ENCODE measurements at regions not wholly inside any gene's neighbourhood (a gene's known extent, or its start where the extent isn't known, plus 50 kb on each side); places are given as distances from the start of the nearest gene placed in this dataset.

GRCh38 chr16:64531401-64531800 is 590.5 kb downstream of the CDH11 start:
- Histone ChIP-seq H3K27ac (ENCODE audit: low read depth, low read length) (no peak overlapping the region), H3K27me3 (ENCODE audit: insufficient read depth, low read length) (no peaks in the 10 kb centered on the region), H3K4me1 (ENCODE audit: control insufficient read depth, insufficient read depth, low read length, unreplicated experiment) (no peaks in the 10 kb centered on the region), H2AFZ (ENCODE audit: low read length, unreplicated experiment) (no peak overlapping the region), H3K79me2 (ENCODE audit: control insufficient read depth, insufficient read depth, low read length, unreplicated experiment) (no peaks in the 10 kb centered on the region), H3K4me3 (ENCODE audit: low read depth, low read length) (no peak overlapping the region), H3K36me3 (ENCODE audit: insufficient read depth, low read length) (no peaks in the 10 kb centered on the region)

GRCh38 chr16:64522548-64522947 is 599.3 kb downstream of the CDH11 start:
- Histone ChIP-seq H3K27ac (ENCODE audit: low read depth, low read length) (no peak overlapping the region), H3K4me3 (ENCODE audit: low read depth, low read length) (no peak overlapping the region), H3K79me2 (ENCODE audit: control insufficient read depth, insufficient read depth, low read length, unreplicated experiment) (no peaks in the 10 kb centered on the region), H2AFZ (ENCODE audit: low read length, unreplicated experiment) (no peak overlapping the region), H3K36me3 (ENCODE audit: insufficient read depth, low read length) (no peaks in the 10 kb centered on the region), H3K27me3 (ENCODE audit: insufficient read depth, low read length) (no peaks in the 10 kb centered on the region), H3K4me1 (ENCODE audit: control insufficient read depth, insufficient read depth, low read length, unreplicated experiment) (no peaks in the 10 kb centered on the region)

- no peaks in the 10 kb centered on the region for H3K27me3 ChIP-seq (ENCODE audit: insufficient read depth, low read length)
- H3K27ac ChIP-seq (ENCODE audit: low read depth, low read length) = no peak overlapping the region
- no peak overlapping the region for H2AFZ ChIP-seq (ENCODE audit: low read length, unreplicated experiment)
- no peaks in the 10 kb centered on the region for H3K79me2 ChIP-seq (ENCODE audit: control insufficient read depth, insufficient read depth, low read length, unreplicated experiment)
- no peaks in the 10 kb centered on the region for H3K36me3 ChIP-seq (ENCODE audit: insufficient read depth, low read length)
- no peak overlapping the region for H3K4me3 ChIP-seq (ENCODE audit: low read depth, low read length)
- H3K4me1 ChIP-seq (ENCODE audit: control insufficient read depth, insufficient read depth, low read length, unreplicated experiment) = no peaks in the 10 kb centered on the region
Measured at GRCh38 chr16:64513871-64514270, 608.0 kb downstream of the CDH11 start.

GRCh38 chr16:64507240-64508024 is 614.4 kb downstream of the CDH11 start:
- no peaks in the 10 kb centered on the region for H3K36me3 ChIP-seq (ENCODE audit: insufficient read depth, low read length)
- H3K4me1 ChIP-seq (ENCODE audit: control insufficient read depth, insufficient read depth, low read length, unreplicated experiment) = no peaks in the 10 kb centered on the region
- H3K27ac ChIP-seq (ENCODE audit: low read depth, low read length) = no peak overlapping the region
- H3K27me3 ChIP-seq (ENCODE audit: insufficient read depth, low read length) = no peaks in the 10 kb centered on the region
- H3K79me2 ChIP-seq (ENCODE audit: control insufficient read depth, insufficient read depth, low read length, unreplicated experiment) = no peaks in the 10 kb centered on the region
- H2AFZ ChIP-seq (ENCODE audit: low read length, unreplicated experiment) = no peak overlapping the region
- no peak overlapping the region for H3K4me3 ChIP-seq (ENCODE audit: low read depth, low read length)

GRCh38 chr16:64499211-64499610 is 622.7 kb downstream of the CDH11 start:
- Histone ChIP-seq H2AFZ (ENCODE audit: low read length, unreplicated experiment) (no peak overlapping the region), H3K27ac (ENCODE audit: low read depth, low read length) (no peak overlapping the region), H3K27me3 (ENCODE audit: insufficient read depth, low read length) (no peaks in the 10 kb centered on the region), H3K4me3 (ENCODE audit: low read depth, low read length) (no peak overlapping the region), H3K79me2 (ENCODE audit: control insufficient read depth, insufficient read depth, low read length, unreplicated experiment) (no peaks in the 10 kb centered on the region), H3K36me3 (ENCODE audit: insufficient read depth, low read length) (no peaks in the 10 kb centered on the region), H3K4me1 (ENCODE audit: control insufficient read depth, insufficient read depth, low read length, unreplicated experiment) (no peaks in the 10 kb centered on the region)

- Histone ChIP-seq H3K27ac (ENCODE audit: low read depth, low read length) (no peak overlapping the region), H3K36me3 (ENCODE audit: insufficient read depth, low read length) (no peaks in the 10 kb centered on the region), H3K4me1 (ENCODE audit: control insufficient read depth, insufficient read depth, low read length, unreplicated experiment) (no peaks in the 10 kb centered on the region), H3K4me3 (ENCODE audit: low read depth, low read length) (no peak overlapping the region), H3K27me3 (ENCODE audit: insufficient read depth, low read length) (no peaks in the 10 kb centered on the region), H3K79me2 (ENCODE audit: control insufficient read depth, insufficient read depth, low read length, unreplicated experiment) (no peaks in the 10 kb centered on the region), H2AFZ (ENCODE audit: low read length, unreplicated experiment) (no peak overlapping the region)
Measured at GRCh38 chr16:64498363-64498762, 623.5 kb downstream of the CDH11 start.

- Histone ChIP-seq H3K4me3 (ENCODE audit: low read depth, low read length) (no peak overlapping the region), H3K79me2 (ENCODE audit: control insufficient read depth, insufficient read depth, low read length, unreplicated experiment) (no peaks in the 10 kb centered on the region), H2AFZ (ENCODE audit: low read length, unreplicated experiment) (no peak overlapping the region), H3K27ac (ENCODE audit: low read depth, low read length) (no peak overlapping the region), H3K4me1 (ENCODE audit: control insufficient read depth, insufficient read depth, low read length, unreplicated experiment) (no peaks in the 10 kb centered on the region), H3K36me3 (ENCODE audit: insufficient read depth, low read length) (no peaks in the 10 kb centered on the region), H3K27me3 (ENCODE audit: insufficient read depth, low read length) (no peaks in the 10 kb centered on the region)
Measured at GRCh38 chr16:64493709-64494108, 628.2 kb downstream of the CDH11 start.

- no peak overlapping the region for H3K4me3 ChIP-seq (ENCODE audit: low read depth, low read length)
- H3K27me3 ChIP-seq (ENCODE audit: insufficient read depth, low read length) = no peaks in the 10 kb centered on the region
- no peaks in the 10 kb centered on the region for H3K4me1 ChIP-seq (ENCODE audit: control insufficient read depth, insufficient read depth, low read length, unreplicated experiment)
- no peak overlapping the region for H2AFZ ChIP-seq (ENCODE audit: low read length, unreplicated experiment)
- no peaks in the 10 kb centered on the region for H3K79me2 ChIP-seq (ENCODE audit: control insufficient read depth, insufficient read depth, low read length, unreplicated experiment)
- no peak overlapping the region for H3K27ac ChIP-seq (ENCODE audit: low read depth, low read length)
- no peaks in the 10 kb centered on the region for H3K36me3 ChIP-seq (ENCODE audit: insufficient read depth, low read length)
Measured at GRCh38 chr16:64489449-64489848, 632.4 kb downstream of the CDH11 start.

- no peak overlapping the region for H3K4me3 ChIP-seq (ENCODE audit: low read depth, low read length)
- H3K36me3 ChIP-seq (ENCODE audit: insufficient read depth, low read length) = no peaks in the 10 kb centered on the region
- H3K27ac ChIP-seq (ENCODE audit: low read depth, low read length) = no peak overlapping the region
- H3K79me2 ChIP-seq (ENCODE audit: control insufficient read depth, insufficient read depth, low read length, unreplicated experiment) = no peaks in the 10 kb centered on the region
- no peaks in the 10 kb centered on the region for H3K4me1 ChIP-seq (ENCODE audit: control insufficient read depth, insufficient read depth, low read length, unreplicated experiment)
- H2AFZ ChIP-seq (ENCODE audit: low read length, unreplicated experiment) = no peak overlapping the region
- no peaks in the 10 kb centered on the region for H3K27me3 ChIP-seq (ENCODE audit: insufficient read depth, low read length)
Measured at GRCh38 chr16:64486561-64486960, 635.3 kb downstream of the CDH11 start.

GRCh38 chr16:64481497-64481896 is 640.4 kb downstream of the CDH11 start:
- Histone ChIP-seq H3K36me3 (ENCODE audit: insufficient read depth, low read length) (no peaks in the 10 kb centered on the region), H3K79me2 (ENCODE audit: control insufficient read depth, insufficient read depth, low read length, unreplicated experiment) (no peaks in the 10 kb centered on the region), H3K4me1 (ENCODE audit: control insufficient read depth, insufficient read depth, low read length, unreplicated experiment) (peaks cover 15% of the 10 kb centered on the region), H3K27ac (ENCODE audit: low read depth, low read length) (no peak overlapping the region), H3K27me3 (ENCODE audit: insufficient read depth, low read length) (no peaks in the 10 kb centered on the region), H2AFZ (ENCODE audit: low read length, unreplicated experiment) (no peak overlapping the region), H3K4me3 (ENCODE audit: low read depth, low read length) (no peak overlapping the region)

- no peak overlapping the region for H3K4me3 ChIP-seq (ENCODE audit: low read depth, low read length)
- H3K79me2 ChIP-seq (ENCODE audit: control insufficient read depth, insufficient read depth, low read length, unreplicated experiment) = no peaks in the 10 kb centered on the region
- no peak overlapping the region for H2AFZ ChIP-seq (ENCODE audit: low read length, unreplicated experiment)
- no peak overlapping the region for H3K27ac ChIP-seq (ENCODE audit: low read depth, low read length)
- peaks cover 15% of the 10 kb centered on the region for H3K4me1 ChIP-seq (ENCODE audit: control insufficient read depth, insufficient read depth, low read length, unreplicated experiment)
- H3K27me3 ChIP-seq (ENCODE audit: insufficient read depth, low read length) = no peaks in the 10 kb centered on the region
- H3K36me3 ChIP-seq (ENCODE audit: insufficient read depth, low read length) = no peaks in the 10 kb centered on the region
Measured at GRCh38 chr16:64478252-64478906, 643.5 kb downstream of the CDH11 start.

Measured in ACC112 (cell line).